Kidney (tissue), 13 donors: ENCODE measurements at regions not wholly inside any gene's neighbourhood (a gene's known extent, or its start where the extent isn't known, plus 50 kb on each side); places are given as distances from the start of the nearest gene placed in this dataset.
A peak's percentile ranks its signal among the peaks of the same experiment; 100 is the strongest.

Experiments used
- DNase-seq, 5 donors: peaks; one replicate each; pipeline ENCODE4 v3.0.0-alpha.2; 2013 to 2020
- FAIRE-seq: peaks from 2 replicates; lab custom pipeline; 2012; peaks lifted over from hg19 to GRCh38; lab: Jason Lieb, UNC
- H3K27ac ChIP-seq, 2 donors: one replicate each; pipeline ENCODE4 v1.7.0; 2013; ENCODE audit warnings: low read depth in 2 of 2, low read length in 2 of 2, inconsistent platforms in 1 of 2
- H3K27me3 ChIP-seq: one replicate; pipeline ENCODE4 v1.7.1; 2013; ENCODE audit warnings: low read length, inconsistent platforms; ENCODE audit not compliant: control insufficient read depth, insufficient read depth
- H3K36me3 ChIP-seq, 3 donors: one replicate each; pipeline versions ENCODE4 v1.7.0 to v1.7.1; 2013; ENCODE audit warnings: low read length in 3 of 3, control low read depth in 1 of 3, inconsistent platforms in 1 of 3; ENCODE audit not compliant: insufficient read depth in 3 of 3, control insufficient read depth in 2 of 3
- H3K4me1 ChIP-seq, 3 donors: one replicate each; pipeline versions ENCODE4 v1.7.0 to v1.7.1; 2013; ENCODE audit warnings: low read length in 3 of 3, inconsistent platforms in 1 of 3, low read depth in 1 of 3; ENCODE audit not compliant: control insufficient read depth in 2 of 3, insufficient read depth in 2 of 3
- H3K4me3 ChIP-seq, 3 donors: one replicate each; pipeline versions ENCODE4 v1.7.0 to v1.8.1; 2013; ENCODE audit warnings: low read length in 3 of 3, control low read depth in 1 of 3, inconsistent platforms in 1 of 3
- H3K9ac ChIP-seq, 3 donors: one replicate each; pipeline versions ENCODE4 v1.7.0 to v1.7.1; 2013; ENCODE audit warnings: low read length in 3 of 3, control low read depth in 1 of 3, inconsistent platforms in 1 of 3
- H3K9me3 ChIP-seq, 3 donors: one replicate each; pipeline versions ENCODE4 v1.7.0 to v1.7.1; 2013; ENCODE audit warnings: low read length in 3 of 3, control low read depth in 1 of 3, inconsistent platforms in 1 of 3; ENCODE audit not compliant: control insufficient read depth in 2 of 3, insufficient read depth in 1 of 3
- intact Hi-C: fragments of 100-400 bp; cut with DNase I; formaldehyde crosslinking; loops from one replicate; pipeline ENCODE4 v1.11.1; 2022
- TF ChIP-seq, protein P1 (sequence below): IDR thresholded peaks from 3 replicates; pipeline ENCODE4 v1.5.1; 2012; ENCODE audit warnings: mild to moderate bottlenecking, moderate library complexity, borderline replicate concordance; ENCODE audit not compliant: insufficient read depth; ENCODE audit errors: extremely low read depth
- donor health status: control.
- donor health status: control.
- donor health status: control.
- donor health status: control.
- donor health status: control.
- donor health status: DM: yes; HTN: yes; CAD: no.
- donor health status: Normal renal cell carcinoma (clear cell type).

GRCh38 chr7:133191787-133192186, 61.1 kb upstream of the EXOC4 start:
- Histone ChIP-seq H3K36me3 (no peaks in the 10 kb centered on the region), H3K9ac (no peak overlapping the region), H3K9me3 (no peaks in the 10 kb centered on the region), H3K4me1 (no peaks in the 10 kb centered on the region), H3K27me3 (no peaks in the 10 kb centered on the region), H3K4me3 (no peak overlapping the region), H3K27ac (no peak overlapping the region)
- intact Hi-C loops: no loop called here
- FAIRE-seq: no peak
- TF ChIP-seq, protein P1, sequence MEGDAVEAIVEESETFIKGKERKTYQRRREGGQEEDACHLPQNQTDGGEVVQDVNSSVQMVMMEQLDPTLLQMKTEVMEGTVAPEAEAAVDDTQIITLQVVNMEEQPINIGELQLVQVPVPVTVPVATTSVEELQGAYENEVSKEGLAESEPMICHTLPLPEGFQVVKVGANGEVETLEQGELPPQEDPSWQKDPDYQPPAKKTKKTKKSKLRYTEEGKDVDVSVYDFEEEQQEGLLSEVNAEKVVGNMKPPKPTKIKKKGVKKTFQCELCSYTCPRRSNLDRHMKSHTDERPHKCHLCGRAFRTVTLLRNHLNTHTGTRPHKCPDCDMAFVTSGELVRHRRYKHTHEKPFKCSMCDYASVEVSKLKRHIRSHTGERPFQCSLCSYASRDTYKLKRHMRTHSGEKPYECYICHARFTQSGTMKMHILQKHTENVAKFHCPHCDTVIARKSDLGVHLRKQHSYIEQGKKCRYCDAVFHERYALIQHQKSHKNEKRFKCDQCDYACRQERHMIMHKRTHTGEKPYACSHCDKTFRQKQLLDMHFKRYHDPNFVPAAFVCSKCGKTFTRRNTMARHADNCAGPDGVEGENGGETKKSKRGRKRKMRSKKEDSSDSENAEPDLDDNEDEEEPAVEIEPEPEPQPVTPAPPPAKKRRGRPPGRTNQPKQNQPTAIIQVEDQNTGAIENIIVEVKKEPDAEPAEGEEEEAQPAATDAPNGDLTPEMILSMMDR: no peak
- no peak for DNase-seq

DNA sequence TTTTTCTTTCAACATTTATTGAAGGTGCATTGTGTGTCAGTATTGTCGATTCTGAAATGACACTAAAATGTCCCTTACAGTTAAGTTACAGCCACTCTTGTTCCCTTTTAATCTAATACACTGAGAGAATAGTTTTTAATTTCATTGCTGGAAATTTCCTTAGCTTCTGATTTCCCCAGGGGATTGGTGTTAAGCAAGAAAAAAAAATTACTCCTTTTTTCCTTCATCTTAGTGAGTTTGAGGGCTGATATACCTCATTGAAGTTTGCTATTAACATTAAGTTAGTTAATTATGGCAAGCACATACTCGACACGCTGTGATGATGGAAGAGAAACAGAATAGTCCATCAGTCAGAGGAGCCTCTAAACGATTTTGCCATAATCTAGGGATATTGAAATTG, 57.0 kb upstream of the EXOC4 start:
- H3K9me3 ChIP-seq: no peaks in the 10 kb centered on the region
- TF ChIP-seq, protein P1: no peak
- intact Hi-C loops: no loop called here
- FAIRE-seq: no peak
- no peak for DNase-seq
- H3K9ac ChIP-seq: no peak overlapping the region
- H3K27me3 ChIP-seq: no peaks in the 10 kb centered on the region
- H3K27ac ChIP-seq: no peak overlapping the region
- no peaks in the 10 kb centered on the region for H3K4me1 ChIP-seq
- no peak overlapping the region for H3K4me3 ChIP-seq
- H3K36me3 ChIP-seq: no peaks in the 10 kb centered on the region

GRCh38 chr7:133196856-133197612, 55.8 kb upstream of the EXOC4 start:
- DNase-seq: peak in 3 of 5 donors; percentile 9 to 16 (median 16)
- Histone ChIP-seq H3K4me3 (no peak overlapping the region), H3K27me3 (no peaks in the 10 kb centered on the region), H3K9ac (no peak overlapping the region), H3K36me3 (no peaks in the 10 kb centered on the region), H3K4me1 (no peaks in the 10 kb centered on the region), H3K27ac (no peak overlapping the region), H3K9me3 (no peaks in the 10 kb centered on the region)
- TF ChIP-seq, protein P1: no peak
- intact Hi-C loops: no loop called here
- FAIRE-seq: no peak
